HL-60 (cell line): ENCODE measurements at regions not wholly inside any gene's neighbourhood (a gene's known extent, or its start where the extent isn't known, plus 50 kb on each side); places are given as distances from the start of the nearest gene placed in this dataset.

ENCODE experiments used
- DNase-seq, 2 experiments: peaks; one replicate each; pipeline ENCODE4 v3.0.0-alpha.2; 2010 to 2020; ENCODE audit warnings: low read depth in 1 of 2, low spot score in 1 of 2
- H3K27ac ChIP-seq: fragments of 250-450 bp; sonication (Bioruptor Pico); replicated peaks from 2 replicates; pipeline ENCODE4 v1.5.1; 2020; ENCODE audit warnings: mild to moderate bottlenecking, moderate library complexity
- H3K27me3 ChIP-seq: fragments of 250-450 bp; sonication (Bioruptor Pico); 2 replicates; pipeline ENCODE4 v1.5.1; 2021; ENCODE audit warnings: mild to moderate bottlenecking, moderate library complexity; ENCODE audit not compliant: insufficient read depth, poor library complexity, severe bottlenecking
- H3K4me3 ChIP-seq: replicated peaks from 2 replicates; pipeline ENCODE4 v1.5.1; 2011; ENCODE audit warnings: mild to moderate bottlenecking, control low read depth, low read length; ENCODE audit not compliant: insufficient read depth
- CTCF ChIP-seq: IDR thresholded peaks from one replicate; pipeline ENCODE4 v1.5.1; 2011; ENCODE audit warnings: low read length, control low read depth, inconsistent platforms; ENCODE audit not compliant: insufficient read depth
- GABPA ChIP-seq: IDR thresholded peaks from 2 replicates; pipeline ENCODE4 v1.6.1; 2012; ENCODE audit warnings: low read depth
- POLR2AphosphoS5 ChIP-seq: IDR thresholded peaks from 2 replicates; pipeline ENCODE4 v1.6.1; 2012; ENCODE audit warnings: low read depth
- REST ChIP-seq: IDR thresholded peaks from 2 replicates; pipeline ENCODE4 v1.6.1; 2012; ENCODE audit warnings: low read depth; ENCODE audit not compliant: insufficient replicate concordance
- SPI1 ChIP-seq: IDR thresholded peaks from 2 replicates; pipeline ENCODE4 v1.6.1; 2012; ENCODE audit warnings: low read depth, mild to moderate bottlenecking, borderline replicate concordance

- no peak overlapping the region for H3K4me3 ChIP-seq
- no peak for DNase-seq
- H3K27me3 ChIP-seq = no peaks in the 10 kb centered on the region
- no peak overlapping the region for H3K27ac ChIP-seq
- no peak for TF ChIP-seq CTCF
- TF ChIP-seq SPI1 = no peak
- TF ChIP-seq GABPA = no peak
- no peak for TF ChIP-seq POLR2AphosphoS5
- TF ChIP-seq REST = no peak
Observed at GRCh38 chr9:107606149-107606790, 116.7 kb upstream of the KLF4 start.

GRCh38 chr9:107605041-107605440, 115.5 kb upstream of the KLF4 start:
- TF ChIP-seq POLR2AphosphoS5 (no peak), CTCF (no peak), SPI1 (no peak), GABPA (no peak), REST (no peak)
- H3K27me3 ChIP-seq = no peaks in the 10 kb centered on the region
- H3K27ac ChIP-seq = no peak overlapping the region
- no peak overlapping the region for H3K4me3 ChIP-seq
- DNase-seq = no peak

GRCh38 chr9:107603281-107603680, 113.7 kb upstream of the KLF4 start:
- TF ChIP-seq GABPA (no peak), POLR2AphosphoS5 (no peak), CTCF (no peak), SPI1 (no peak), REST (no peak)
- Histone ChIP-seq H3K27ac (no peak overlapping the region), H3K27me3 (no peaks in the 10 kb centered on the region), H3K4me3 (no peak overlapping the region)
- no peak for DNase-seq
